ENCODE measurements at regions not wholly inside any gene's neighbourhood (a gene's known extent, or its start where the extent isn't known, plus 50 kb on each side); places are given as distances from the start of the nearest gene placed in this dataset.

GRCh38 chr2:216299588-216299987 lies 72.7 kb downstream of the MARCHF4 start:
- Mint-ChIP-seq H3K27ac (no peak overlapping the region), H3K9me3 (no peaks in the 10 kb centered on the region), H3K36me3 (ENCODE audit: insufficient read depth in 2 of 2) (no peaks in the 10 kb centered on the region), H3K4me3 (no peak overlapping the region), H3K27me3 (ENCODE audit: low read depth) (no peaks in the 10 kb centered on the region), H3K4me1 (ENCODE audit: low read depth) (peaks cover 5% of the 10 kb centered on the region)
- no peak for ATAC-seq (replicated peaks in 1 of 2)
- DNase-seq, result no peak

DNA sequence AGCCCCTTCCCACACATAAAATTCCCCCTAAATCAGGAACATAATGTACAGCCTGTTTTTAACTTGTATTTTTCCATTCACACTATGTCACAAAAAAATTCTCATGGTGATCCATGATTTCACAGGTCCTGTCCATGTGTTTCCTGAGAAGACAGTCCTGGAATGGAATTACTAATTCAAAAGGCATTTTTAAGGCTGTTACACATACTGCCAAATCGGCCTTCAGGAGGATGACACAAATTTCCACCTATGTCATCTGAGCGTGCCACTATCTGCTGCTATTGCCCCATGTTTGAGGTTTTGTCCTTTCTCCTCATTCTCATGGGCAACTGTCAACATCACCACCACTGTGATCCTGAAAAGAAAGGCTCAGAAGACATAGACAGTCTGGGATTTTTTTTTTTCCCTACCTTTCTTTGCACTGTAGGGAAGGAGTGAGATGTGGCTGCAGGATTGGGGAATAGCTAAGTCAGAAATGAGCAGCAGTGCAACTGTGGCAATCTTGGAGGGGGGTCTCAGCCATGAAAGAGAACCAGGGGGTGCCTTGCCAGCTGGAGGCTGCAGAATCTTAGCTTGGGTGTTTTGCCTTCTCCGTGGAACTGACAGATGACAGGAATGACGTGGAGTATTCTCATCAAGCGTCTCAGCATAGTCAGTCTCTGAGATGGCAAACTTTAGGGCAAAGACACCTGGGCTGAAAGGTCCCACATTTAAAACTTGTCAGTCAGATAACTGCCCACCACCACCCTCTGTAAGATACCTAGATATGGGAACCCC lies 73.4 kb downstream of the MARCHF4 start:
- Mint-ChIP-seq H3K9me3 (no peaks in the 10 kb centered on the region), H3K4me1 (ENCODE audit: low read depth) (peaks cover 5% of the 10 kb centered on the region), H3K27ac (no peak overlapping the region), H3K27me3 (ENCODE audit: low read depth) (no peaks in the 10 kb centered on the region), H3K4me3 (no peak overlapping the region), H3K36me3 (ENCODE audit: insufficient read depth in 2 of 2) (no peaks in the 10 kb centered on the region)
- DNase-seq (no peak), ATAC-seq (replicated peaks in 1 of 2) (no peak)

DNA sequence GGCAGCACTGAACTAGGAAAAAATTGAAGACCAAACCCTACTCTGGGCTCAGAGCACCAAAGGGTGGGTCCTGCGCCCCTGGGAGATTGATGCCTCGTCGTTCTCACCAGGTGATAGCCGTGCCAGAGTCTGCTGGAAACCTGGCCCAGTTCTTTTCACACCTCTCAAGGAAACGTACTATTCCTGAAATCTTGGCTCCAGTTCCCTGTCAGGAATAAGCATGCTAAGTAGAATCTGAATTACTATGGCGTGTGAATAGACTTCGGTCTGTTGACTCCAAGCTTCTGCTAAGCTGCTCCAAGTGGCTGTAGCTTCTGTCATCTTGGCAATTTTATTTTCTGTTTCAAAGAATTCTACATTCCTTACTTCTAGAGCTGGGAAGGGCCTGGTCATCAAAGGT lies 75.4 kb downstream of the MARCHF4 start:
- no peak for ATAC-seq (replicated peaks in 1 of 2)
- H3K36me3 Mint-ChIP-seq (ENCODE audit: insufficient read depth in 2 of 2), result no peaks in the 10 kb centered on the region
- H3K4me1 Mint-ChIP-seq (ENCODE audit: low read depth), result peaks cover 5% of the 10 kb centered on the region

GRCh38 chr2:216294305-216294704 lies 78.0 kb downstream of the MARCHF4 start:
- DNase-seq, result no peak
- Mint-ChIP-seq H3K4me1 (ENCODE audit: low read depth) (peaks cover 5% of the 10 kb centered on the region), H3K9me3 (no peaks in the 10 kb centered on the region), H3K4me3 (no peak overlapping the region), H3K27me3 (ENCODE audit: low read depth) (no peaks in the 10 kb centered on the region), H3K27ac (no peak overlapping the region), H3K36me3 (ENCODE audit: insufficient read depth in 2 of 2) (no peaks in the 10 kb centered on the region)
- ATAC-seq (replicated peaks in 1 of 2), result no peak

More for the DNA sequence above, 75.4 kb downstream of the MARCHF4 start:
- Mint-ChIP-seq H3K27me3 (ENCODE audit: low read depth) (no peaks in the 10 kb centered on the region), H3K9me3 (no peaks in the 10 kb centered on the region), H3K4me3 (no peak overlapping the region), H3K27ac (no peak overlapping the region)
- DNase-seq, result no peak

GRCh38 chr2:216293883-216294282 lies 78.4 kb downstream of the MARCHF4 start:
- Mint-ChIP-seq H3K4me3 (no peak overlapping the region), H3K27me3 (ENCODE audit: low read depth) (no peaks in the 10 kb centered on the region), H3K9me3 (no peaks in the 10 kb centered on the region), H3K36me3 (ENCODE audit: insufficient read depth in 2 of 2) (no peaks in the 10 kb centered on the region), H3K4me1 (ENCODE audit: low read depth) (peaks cover 5% of the 10 kb centered on the region), H3K27ac (no peak overlapping the region)
- no peak for ATAC-seq (replicated peaks in 1 of 2)
- no peak for DNase-seq

- Mint-ChIP-seq H3K27me3 (ENCODE audit: low read depth) (no peaks in the 10 kb centered on the region), H3K4me1 (ENCODE audit: low read depth) (peaks cover 5% of the 10 kb centered on the region), H3K27ac (no peak overlapping the region), H3K9me3 (no peaks in the 10 kb centered on the region), H3K36me3 (ENCODE audit: insufficient read depth in 2 of 2) (no peaks in the 10 kb centered on the region), H3K4me3 (no peak overlapping the region)
- DNase-seq (no peak), ATAC-seq (replicated peaks in 1 of 2) (no peak)
These were observed 79.4 kb downstream of the MARCHF4 start for GRCh38 chr2:216292886-216293301.

DNA sequence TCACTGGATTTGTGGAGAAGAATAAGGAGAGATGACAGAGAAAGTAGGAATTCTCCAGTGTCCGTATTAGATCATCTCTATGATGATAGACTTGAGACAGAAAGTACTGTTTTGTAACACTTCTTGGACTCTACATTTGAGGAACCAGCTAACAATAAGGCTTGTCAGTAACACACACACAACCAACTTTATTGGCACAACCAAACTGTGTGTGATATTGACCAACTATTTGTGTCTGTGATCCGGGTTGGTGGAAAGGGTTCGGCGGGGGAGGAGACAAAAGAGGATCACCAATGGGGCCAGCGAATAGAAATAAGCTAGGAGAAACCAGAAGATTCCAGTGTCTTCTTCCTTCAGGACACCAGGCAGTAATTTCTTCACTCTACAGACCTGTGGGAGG lies 79.8 kb downstream of the MARCHF4 start:
- H3K27me3 Mint-ChIP-seq (ENCODE audit: low read depth), result no peaks in the 10 kb centered on the region
- no peaks in the 10 kb centered on the region for H3K9me3 Mint-ChIP-seq
- H3K4me3 Mint-ChIP-seq, result no peak overlapping the region
- H3K36me3 Mint-ChIP-seq (ENCODE audit: insufficient read depth in 2 of 2), result no peaks in the 10 kb centered on the region
- ATAC-seq (replicated peaks in 1 of 2), result no peak
- H3K27ac Mint-ChIP-seq, result no peak overlapping the region
- H3K4me1 Mint-ChIP-seq (ENCODE audit: low read depth), result peaks cover 5% of the 10 kb centered on the region
- DNase-seq, result no peak

- DNase-seq, result no peak
- H3K27me3 Mint-ChIP-seq (ENCODE audit: low read depth), result no peaks in the 10 kb centered on the region
- ATAC-seq (replicated peaks in 1 of 2), result no peak
- H3K4me1 Mint-ChIP-seq (ENCODE audit: low read depth), result no peaks in the 10 kb centered on the region
- H3K36me3 Mint-ChIP-seq (ENCODE audit: insufficient read depth in 2 of 2), result no peaks in the 10 kb centered on the region
- H3K4me3 Mint-ChIP-seq, result no peak overlapping the region
- H3K27ac Mint-ChIP-seq, result no peak overlapping the region
- H3K9me3 Mint-ChIP-seq, result no peaks in the 10 kb centered on the region
These were observed 82.8 kb downstream of the MARCHF4 start for GRCh38 chr2:216289470-216289869.

DNA sequence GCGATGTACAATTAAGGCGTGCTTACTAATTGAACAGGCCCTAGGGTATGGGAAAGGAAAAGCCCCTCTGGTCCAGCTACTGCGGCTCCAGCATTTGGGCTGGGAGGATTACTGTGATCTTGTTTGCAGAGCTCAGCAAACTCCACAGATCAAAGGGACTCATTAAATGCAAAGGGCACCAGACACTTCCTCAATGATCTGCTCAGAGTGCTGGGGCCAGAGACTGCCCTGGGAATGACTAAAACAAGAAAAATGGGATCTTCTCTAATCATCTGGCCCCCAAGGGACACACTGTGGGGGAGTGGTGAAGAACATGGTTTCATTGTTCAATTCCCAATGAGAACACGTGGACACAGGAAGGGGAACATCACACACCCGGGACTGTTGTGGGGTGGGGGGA lies 85.0 kb downstream of the MARCHF4 start:
- Mint-ChIP-seq H3K4me3 (no peak overlapping the region), H3K27me3 (ENCODE audit: low read depth) (no peaks in the 10 kb centered on the region), H3K4me1 (ENCODE audit: low read depth) (peaks cover 5% of the 10 kb centered on the region), H3K27ac (no peak overlapping the region), H3K9me3 (no peaks in the 10 kb centered on the region), H3K36me3 (ENCODE audit: insufficient read depth in 2 of 2) (no peaks in the 10 kb centered on the region)
- no peak for DNase-seq
- ATAC-seq (replicated peaks in 1 of 2), result no peak

DNA sequence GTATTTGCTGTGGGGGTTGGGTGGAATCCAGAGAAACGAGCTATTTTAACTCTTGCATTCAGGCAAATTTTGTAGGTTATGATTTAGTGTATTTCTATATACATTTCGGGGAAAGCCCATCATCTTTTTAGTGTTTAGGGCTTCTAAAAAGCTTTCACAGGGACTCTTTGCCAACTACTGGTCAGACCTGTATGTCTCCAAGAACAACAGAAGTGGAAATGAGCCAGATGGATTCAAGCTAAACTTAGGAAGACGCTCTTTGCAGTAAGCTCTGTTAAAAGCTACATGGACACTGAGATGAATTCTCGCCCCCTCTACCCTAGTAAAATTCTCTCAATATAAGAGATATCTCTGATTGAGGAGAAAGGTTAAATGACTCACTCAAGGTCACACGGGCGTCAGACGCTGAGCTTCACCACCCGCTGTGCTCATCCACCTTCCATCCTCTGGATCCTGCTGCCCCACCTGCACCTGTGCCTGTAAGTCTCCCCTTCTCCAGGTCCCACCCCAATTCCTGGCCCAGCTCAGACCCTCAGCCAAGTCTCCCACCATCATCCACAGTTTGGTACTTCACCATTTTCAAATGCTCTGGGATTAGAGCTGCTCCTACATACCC lies 85.6 kb downstream of the MARCHF4 start:
- H3K4me3 Mint-ChIP-seq, result no peak overlapping the region
- ATAC-seq (replicated peaks in 1 of 2) (no peak), DNase-seq (no peak)
- no peak overlapping the region for H3K27ac Mint-ChIP-seq
- peaks cover 5% of the 10 kb centered on the region for H3K4me1 Mint-ChIP-seq (ENCODE audit: low read depth)
- H3K27me3 Mint-ChIP-seq (ENCODE audit: low read depth), result no peaks in the 10 kb centered on the region
- no peaks in the 10 kb centered on the region for H3K36me3 Mint-ChIP-seq (ENCODE audit: insufficient read depth in 2 of 2)
- H3K9me3 Mint-ChIP-seq, result no peaks in the 10 kb centered on the region

- Mint-ChIP-seq H3K36me3 (ENCODE audit: insufficient read depth in 2 of 2) (no peaks in the 10 kb centered on the region), H3K9me3 (no peaks in the 10 kb centered on the region), H3K27me3 (ENCODE audit: low read depth) (no peaks in the 10 kb centered on the region), H3K27ac (no peak overlapping the region), H3K4me3 (no peak overlapping the region), H3K4me1 (ENCODE audit: low read depth) (peaks cover 5% of the 10 kb centered on the region)
- ATAC-seq (replicated peaks in 1 of 2) (no peak), DNase-seq (no peak)
These were observed 86.6 kb downstream of the MARCHF4 start for GRCh38 chr2:216285701-216286100.

GRCh38 chr2:216284708-216285107 lies 87.6 kb downstream of the MARCHF4 start:
- no peaks in the 10 kb centered on the region for H3K9me3 Mint-ChIP-seq
- no peaks in the 10 kb centered on the region for H3K36me3 Mint-ChIP-seq (ENCODE audit: insufficient read depth in 2 of 2)
- H3K27ac Mint-ChIP-seq, result no peak overlapping the region
- H3K4me1 Mint-ChIP-seq (ENCODE audit: low read depth), result peaks cover 5% of the 10 kb centered on the region
- H3K4me3 Mint-ChIP-seq, result no peak overlapping the region
- ATAC-seq (replicated peaks in 1 of 2) (no peak), DNase-seq (no peak)
- H3K27me3 Mint-ChIP-seq (ENCODE audit: low read depth), result no peaks in the 10 kb centered on the region

DNA sequence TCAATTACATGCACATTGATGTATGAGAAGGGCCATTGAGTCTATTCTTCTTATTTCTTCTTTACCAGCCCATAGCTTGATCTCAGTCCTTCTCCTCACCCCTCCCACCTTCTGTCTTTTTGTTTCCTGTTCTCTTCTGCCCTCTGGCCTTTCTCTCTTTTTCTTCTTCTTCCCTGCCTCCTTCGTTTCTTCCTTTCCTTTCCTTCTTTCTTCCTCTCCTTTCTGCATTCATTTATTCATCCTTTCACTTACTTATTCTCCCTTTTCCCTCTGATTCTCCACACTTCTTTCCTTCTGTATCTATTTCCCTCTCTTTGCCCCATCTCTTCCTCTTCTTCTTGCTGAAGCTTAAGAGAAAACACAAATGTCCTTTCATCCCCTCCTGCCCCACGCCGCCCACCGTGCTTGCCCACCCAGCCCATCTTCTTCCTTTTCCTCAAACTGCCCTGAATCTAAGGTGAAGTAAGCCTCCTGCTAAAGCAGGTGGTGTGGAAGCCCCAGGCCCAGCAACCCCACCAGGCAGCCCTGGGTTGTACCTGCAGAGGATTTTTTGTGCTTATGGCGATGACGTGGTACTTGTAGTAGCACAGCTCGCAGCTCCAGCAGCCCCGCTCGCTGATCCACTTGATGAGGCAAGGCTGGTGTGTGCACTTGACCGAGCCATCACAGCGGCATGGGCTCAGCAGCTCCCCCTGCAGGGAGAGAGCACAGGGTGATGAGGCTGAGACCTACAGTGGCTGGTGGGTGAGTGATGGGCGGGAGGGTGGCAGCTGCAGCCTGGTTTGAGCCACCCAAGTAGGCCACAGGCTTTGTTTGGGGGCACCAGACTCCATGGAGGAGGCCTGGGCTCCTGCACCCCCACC lies 89.0 kb downstream of the MARCHF4 start:
- Mint-ChIP-seq H3K4me3 (no peak overlapping the region), H3K27ac (peak overlapping the region; percentile 36), H3K36me3 (ENCODE audit: insufficient read depth in 2 of 2) (no peaks in the 10 kb centered on the region), H3K4me1 (ENCODE audit: low read depth) (peaks cover 5% of the 10 kb centered on the region), H3K9me3 (no peaks in the 10 kb centered on the region), H3K27me3 (ENCODE audit: low read depth) (no peaks in the 10 kb centered on the region)
- DNase-seq, result peak; percentile 54 to 56
- ATAC-seq (replicated peaks in 1 of 2), result peak; percentile 60 to 80
